CD4-positive, alpha-beta memory T cell (primary cell): ENCODE measurements at regions not wholly inside any gene's neighbourhood (a gene's known extent, or its start where the extent isn't known, plus 50 kb on each side); places are given as distances from the start of the nearest gene placed in this dataset.

ENCODE experiments used
- CTCF ChIA-PET: fragments of 350-600 bp; sonication (Branson Sonifier 250); formaldehyde crosslinking; loops from one replicate; lab custom pipeline; 2021; ENCODE audit warnings: inconsistent platforms; ENCODE audit not compliant: partially characterized antibody; lab: Charles Lee
- POLR2A ChIA-PET: fragments of 350-600 bp; sonication (Branson Sonifier 250); formaldehyde crosslinking; loops from one replicate; lab custom pipeline; 2021; ENCODE audit not compliant: partially characterized antibody; lab: Charles Lee
- DNase-seq, 5 donors: peaks; one replicate each; pipeline versions ENCODE4 v3.0.0 to v3.0.0-alpha.2; 2020 to 2022; ENCODE audit warnings: mixed read lengths in 1 of 5
- H3K27ac ChIP-seq: one replicate; pipeline ENCODE4 v1.7.0; 2013; ENCODE audit warnings: low read depth, low read length
- H3K27me3 ChIP-seq: 2 replicates; pipeline ENCODE4 v1.7.0; 2013; ENCODE audit warnings: mild to moderate bottlenecking, low read length, moderate library complexity; ENCODE audit not compliant: insufficient read depth
- H3K36me3 ChIP-seq: 2 replicates; pipeline ENCODE4 v1.7.0; 2013; ENCODE audit warnings: mild to moderate bottlenecking, low read length, moderate library complexity; ENCODE audit not compliant: insufficient read depth
- H3K4me1 ChIP-seq: 2 replicates; pipeline ENCODE4 v1.7.0; 2013; ENCODE audit warnings: mild to moderate bottlenecking, low read length, moderate library complexity; ENCODE audit not compliant: insufficient read depth
- H3K4me3 ChIP-seq, 2 donors: one replicate each; pipeline ENCODE4 v1.7.0; 2013; ENCODE audit warnings: low read length in 2 of 2, mild to moderate bottlenecking in 1 of 2
- H3K9me3 ChIP-seq, 2 donors: one replicate each; pipeline ENCODE4 v1.7.0; 2013; ENCODE audit warnings: low read length in 2 of 2, control low read depth in 1 of 2; ENCODE audit not compliant: control insufficient read depth in 1 of 2
- H3K27ac Mint-ChIP-seq, 7 donors: one replicate each; pipeline ENCODE4 v1.8.0; 2020 to 2021; ENCODE audit warnings: mixed read lengths in 7 of 7, mild to moderate bottlenecking in 6 of 7, inconsistent platforms in 3 of 7, moderate library complexity in 3 of 7
- H3K27me3 Mint-ChIP-seq, 2 donors: one replicate each; pipeline ENCODE4 v1.8.0; 2020 to 2021; ENCODE audit warnings: mixed read lengths in 2 of 2
- H3K36me3 Mint-ChIP-seq, 2 donors: one replicate each; pipeline ENCODE4 v1.8.0; 2020 to 2021; ENCODE audit warnings: mixed read lengths in 2 of 2, inconsistent platforms in 1 of 2, mild to moderate bottlenecking in 1 of 2
- H3K4me1 Mint-ChIP-seq, 4 donors: one replicate each; pipeline ENCODE4 v1.8.0; 2020 to 2021; ENCODE audit warnings: mixed read lengths in 4 of 4, mild to moderate bottlenecking in 1 of 4
- H3K4me3 Mint-ChIP-seq, 8 donors: one replicate each; pipeline ENCODE4 v1.8.0; 2020 to 2021; ENCODE audit warnings: mixed read lengths in 8 of 8, mild to moderate bottlenecking in 7 of 8, moderate library complexity in 6 of 8, inconsistent platforms in 3 of 8
- H3K9me3 Mint-ChIP-seq, 8 donors: one replicate each; pipeline ENCODE4 v1.8.0; 2020 to 2021; ENCODE audit warnings: mixed read lengths in 8 of 8, mild to moderate bottlenecking in 5 of 8, inconsistent platforms in 3 of 8, moderate library complexity in 1 of 8
- intact Hi-C: fragments of 100-400 bp; cut with micrococcal nuclease; formaldehyde crosslinking; loops from one replicate; pipeline ENCODE4 v1.15.1; 2023

DNA sequence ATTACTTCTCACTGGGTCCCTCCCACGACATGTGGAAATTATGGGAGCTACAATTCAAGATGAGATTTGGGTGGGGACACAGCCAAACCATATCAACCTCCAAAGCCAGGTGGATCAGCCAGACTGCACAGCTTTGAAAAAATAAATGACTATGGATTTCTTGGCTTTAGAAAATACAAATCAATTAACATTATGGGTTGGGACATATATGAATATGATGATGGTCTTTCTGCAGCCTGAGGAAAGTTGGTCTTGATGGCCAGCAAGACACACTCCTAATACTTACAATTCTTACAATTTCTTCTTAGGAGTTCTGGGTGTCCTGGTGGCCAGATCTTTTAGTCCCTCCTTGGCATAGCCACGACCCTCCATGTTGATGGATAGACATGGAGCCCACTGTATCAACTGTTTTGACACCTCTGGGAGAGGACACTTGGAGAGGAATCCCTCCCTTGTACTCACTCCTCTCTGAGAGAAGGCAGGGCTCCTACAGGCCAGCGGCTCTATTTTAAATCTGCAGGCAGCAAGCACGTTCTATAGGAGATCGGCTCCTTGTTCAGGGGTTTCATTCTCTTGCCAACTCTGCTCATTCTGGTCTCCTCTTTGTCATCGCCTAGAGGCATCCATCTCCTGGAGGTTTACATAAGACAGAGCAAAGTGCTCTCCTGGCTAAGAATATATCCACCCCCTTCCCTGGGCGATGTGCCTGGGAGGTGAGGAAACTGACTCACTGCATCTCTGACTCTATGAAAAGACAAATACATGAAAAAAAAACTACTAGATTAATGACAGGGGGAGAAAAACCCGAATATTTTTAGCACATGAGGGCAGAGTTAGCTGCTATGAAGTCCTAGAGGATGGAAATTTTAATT, 145.9 kb downstream of the CARTPT start:
- DNase-seq: no peak
- Histone ChIP-seq H3K36me3 (no peaks in the 10 kb centered on the region), H3K9me3 (no peaks in the 10 kb centered on the region), H3K27me3 (no peaks in the 10 kb centered on the region), H3K4me3 (no peak overlapping the region), H3K4me1 (no peaks in the 10 kb centered on the region), H3K27ac (no peak overlapping the region)
- Mint-ChIP-seq H3K4me1 (no peaks in the 10 kb centered on the region), H3K36me3 (no peaks in the 10 kb centered on the region), H3K4me3 (no peak overlapping the region), H3K27ac (no peak overlapping the region), H3K27me3 (peaks cover 14% of the 10 kb centered on the region in 2 donors), H3K9me3 (peaks cover 0 to 7% (median under 1%) of the 10 kb centered on the region in 8 donors)
- CTCF ChIA-PET: no interaction called here
- intact Hi-C loops: no loop called here
- POLR2A ChIA-PET: no interaction called here

DNA sequence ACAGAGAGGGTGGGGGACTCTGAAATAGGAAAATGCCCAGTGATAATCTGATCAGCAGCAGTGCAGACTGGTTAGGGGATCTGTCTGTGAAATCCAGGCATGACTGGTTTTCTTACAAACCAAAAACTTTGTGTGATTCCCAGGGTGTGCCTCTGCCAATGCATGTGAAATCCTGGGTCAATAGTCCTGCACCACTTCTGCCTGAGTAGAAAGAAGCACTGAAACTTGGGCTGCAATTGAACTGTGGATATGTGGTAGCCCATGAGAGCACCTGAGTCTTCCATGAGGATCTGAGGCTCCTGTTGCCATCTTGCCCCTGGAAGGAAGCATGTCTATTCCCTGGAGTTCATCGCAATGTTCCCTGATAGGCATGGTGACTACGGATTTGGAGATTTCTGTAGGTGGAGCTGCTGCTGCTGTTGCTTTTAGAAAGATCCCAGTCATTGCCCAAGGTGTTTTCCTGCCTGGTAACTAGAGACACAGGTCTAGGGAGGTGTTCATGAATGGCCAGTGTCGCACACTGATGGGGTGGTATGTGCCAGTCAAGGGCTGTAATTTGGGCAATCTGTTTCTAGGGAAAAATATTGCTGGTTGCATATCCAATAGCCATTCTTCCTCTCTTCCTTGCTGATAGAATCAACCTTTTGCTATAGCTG, 146.7 kb downstream of the CARTPT start:
- Histone ChIP-seq H3K4me3 (no peak overlapping the region), H3K27me3 (no peaks in the 10 kb centered on the region), H3K4me1 (no peaks in the 10 kb centered on the region), H3K36me3 (no peaks in the 10 kb centered on the region), H3K9me3 (no peaks in the 10 kb centered on the region), H3K27ac (no peak overlapping the region)
- no peak for DNase-seq
- Mint-ChIP-seq H3K27me3 (peaks cover 14% of the 10 kb centered on the region in 2 donors), H3K9me3 (peaks cover 0 to 7% (median 3%) of the 10 kb centered on the region in 8 donors), H3K36me3 (no peaks in the 10 kb centered on the region), H3K4me3 (no peak overlapping the region), H3K27ac (no peak overlapping the region), H3K4me1 (no peaks in the 10 kb centered on the region)
- ChIA-PET CTCF (no interaction called here), POLR2A (no interaction called here)
- intact Hi-C loops: no loop called here

DNA sequence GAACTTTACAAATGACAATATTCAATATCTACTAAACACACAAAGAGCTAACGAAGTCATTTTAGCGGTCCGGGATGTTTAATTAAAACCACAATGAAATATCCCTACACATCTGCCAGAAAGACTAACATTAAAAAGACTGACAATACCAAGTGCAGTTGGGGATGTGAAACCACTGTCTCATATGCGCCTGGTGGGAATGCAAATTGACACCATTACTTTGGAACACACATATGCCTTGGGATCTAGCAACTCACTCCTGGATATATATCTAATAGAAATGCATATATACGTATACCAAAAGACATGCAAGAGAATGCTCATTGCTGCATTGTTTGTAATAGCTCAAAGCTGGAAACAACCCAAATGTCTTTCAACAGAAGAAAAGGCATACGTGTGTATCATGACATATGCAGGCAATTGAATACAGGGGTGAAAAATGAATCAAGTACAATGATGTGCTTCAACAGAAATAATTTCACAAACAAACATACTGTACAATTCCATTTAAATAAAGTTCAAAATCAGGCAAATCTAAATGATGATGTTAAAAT, 153.3 kb downstream of the CARTPT start:
- no peak for DNase-seq
- Histone ChIP-seq H3K36me3 (no peaks in the 10 kb centered on the region), H3K4me1 (no peaks in the 10 kb centered on the region), H3K4me3 (no peak overlapping the region), H3K9me3 (no peaks in the 10 kb centered on the region), H3K27me3 (no peaks in the 10 kb centered on the region), H3K27ac (no peak overlapping the region)
- peaks cover 6% of the 10 kb centered on the region in 2 donors for H3K27me3 Mint-ChIP-seq
- intact Hi-C loops: no loop called here
- H3K4me3 Mint-ChIP-seq: no peak overlapping the region
- no peaks in the 10 kb centered on the region for H3K4me1 Mint-ChIP-seq
- ChIA-PET POLR2A (no interaction called here), CTCF (no interaction called here)
- peaks cover 0 to 6% (median 2%) of the 10 kb centered on the region in 8 donors for H3K9me3 Mint-ChIP-seq
- no peaks in the 10 kb centered on the region for H3K36me3 Mint-ChIP-seq
- H3K27ac Mint-ChIP-seq: no peak overlapping the region

DNA sequence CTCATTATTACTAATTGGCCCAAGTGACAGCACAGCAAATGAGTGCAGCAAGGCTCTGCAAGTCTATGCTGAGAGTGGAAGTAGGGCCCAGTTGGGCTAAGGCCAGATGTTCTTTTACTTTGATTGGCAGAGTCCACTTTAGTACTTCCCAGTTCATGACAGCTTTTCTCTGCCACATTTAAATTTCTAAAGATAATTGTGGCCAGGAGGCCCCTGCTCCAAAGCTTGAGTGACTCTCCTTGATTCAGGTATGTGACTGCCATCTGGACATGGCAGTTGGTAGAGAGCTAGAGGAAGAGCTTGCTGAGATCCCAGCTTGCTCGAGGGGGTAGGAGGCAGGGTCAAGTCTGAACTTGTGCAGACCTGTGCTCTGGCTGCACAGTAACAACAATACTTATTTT, 154.1 kb downstream of the CARTPT start:
- no peak overlapping the region for H3K4me3 ChIP-seq
- Mint-ChIP-seq H3K27me3 (peaks cover 4 to 12% of the 10 kb centered on the region in 2 donors), H3K36me3 (no peaks in the 10 kb centered on the region), H3K27ac (no peak overlapping the region), H3K9me3 (peaks cover 0 to 6% (median 3%) of the 10 kb centered on the region in 8 donors), H3K4me1 (no peaks in the 10 kb centered on the region), H3K4me3 (no peak overlapping the region)
- H3K4me1 ChIP-seq: no peaks in the 10 kb centered on the region
- H3K27ac ChIP-seq: no peak overlapping the region
- no peak for DNase-seq
- intact Hi-C loops: no loop called here
- no peaks in the 10 kb centered on the region for H3K36me3 ChIP-seq
- no peaks in the 10 kb centered on the region for H3K27me3 ChIP-seq
- no peaks in the 10 kb centered on the region for H3K9me3 ChIP-seq
- ChIA-PET CTCF (no interaction called here), POLR2A (no interaction called here)

DNA sequence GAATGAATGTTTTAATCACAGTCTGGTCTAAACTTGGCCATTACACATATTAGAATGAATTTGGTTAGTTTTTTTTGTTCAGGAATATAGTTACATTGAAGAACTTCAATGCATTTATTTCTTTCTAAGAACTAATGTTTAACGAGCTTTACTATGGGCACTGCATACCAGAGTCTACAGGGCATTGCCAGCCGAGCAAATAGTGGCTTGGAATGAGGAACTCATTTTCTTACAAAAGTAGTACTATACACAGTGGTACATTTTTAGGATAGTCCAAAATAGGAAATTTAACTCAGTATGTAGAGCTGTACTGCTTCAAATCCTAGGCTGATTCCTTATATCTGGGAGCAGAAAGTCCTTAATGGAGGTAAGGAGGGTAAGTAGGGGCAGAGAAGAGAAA, 155.4 kb downstream of the CARTPT start:
- no peaks in the 10 kb centered on the region for H3K9me3 ChIP-seq
- no peak for DNase-seq
- H3K4me3 ChIP-seq: no peak overlapping the region
- no peak overlapping the region for H3K27ac ChIP-seq
- Mint-ChIP-seq H3K4me1 (no peaks in the 10 kb centered on the region), H3K27me3 (peaks cover 1 to 12% of the 10 kb centered on the region in 2 donors), H3K27ac (no peak overlapping the region), H3K9me3 (peaks cover 0 to 6% (median 3%) of the 10 kb centered on the region in 8 donors), H3K36me3 (no peaks in the 10 kb centered on the region), H3K4me3 (no peak overlapping the region)
- H3K4me1 ChIP-seq: no peaks in the 10 kb centered on the region
- POLR2A ChIA-PET: no interaction called here
- intact Hi-C loops: no loop called here
- H3K27me3 ChIP-seq: no peaks in the 10 kb centered on the region
- H3K36me3 ChIP-seq: no peaks in the 10 kb centered on the region
- CTCF ChIA-PET: no interaction called here

DNA sequence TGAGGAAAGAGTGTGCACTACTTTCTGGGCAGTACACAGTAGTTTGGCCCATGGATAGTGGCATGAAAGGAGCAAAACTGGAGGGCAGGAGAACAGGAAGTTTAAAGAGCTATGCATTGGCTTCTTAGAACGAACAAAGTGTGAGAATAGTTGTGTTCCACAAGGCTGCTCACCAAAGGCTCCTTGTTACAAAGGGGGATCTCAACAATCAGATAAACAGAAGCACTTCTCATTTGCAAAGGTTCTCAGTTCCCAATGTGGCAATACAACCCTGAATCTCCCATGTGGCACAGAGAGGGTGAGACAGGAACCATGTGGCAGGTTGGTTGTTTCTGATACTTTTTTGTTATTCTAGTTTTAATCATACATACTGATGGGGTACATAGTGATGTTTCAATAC, 158.4 kb downstream of the CARTPT start:
- no peak overlapping the region for H3K27ac ChIP-seq
- Mint-ChIP-seq H3K4me1 (no peaks in the 10 kb centered on the region), H3K4me3 (no peak overlapping the region), H3K27ac (no peak overlapping the region), H3K27me3 (peaks cover 7 to 12% of the 10 kb centered on the region in 2 donors), H3K9me3 (peaks cover 0 to 4% (median 0%) of the 10 kb centered on the region in 8 donors), H3K36me3 (no peaks in the 10 kb centered on the region)
- H3K27me3 ChIP-seq: no peaks in the 10 kb centered on the region
- intact Hi-C loops: no loop called here
- no peak overlapping the region for H3K4me3 ChIP-seq
- H3K4me1 ChIP-seq: no peaks in the 10 kb centered on the region
- DNase-seq: no peak
- POLR2A ChIA-PET: no interaction called here
- no peaks in the 10 kb centered on the region for H3K9me3 ChIP-seq
- no peaks in the 10 kb centered on the region for H3K36me3 ChIP-seq
- CTCF ChIA-PET: no interaction called here

DNA sequence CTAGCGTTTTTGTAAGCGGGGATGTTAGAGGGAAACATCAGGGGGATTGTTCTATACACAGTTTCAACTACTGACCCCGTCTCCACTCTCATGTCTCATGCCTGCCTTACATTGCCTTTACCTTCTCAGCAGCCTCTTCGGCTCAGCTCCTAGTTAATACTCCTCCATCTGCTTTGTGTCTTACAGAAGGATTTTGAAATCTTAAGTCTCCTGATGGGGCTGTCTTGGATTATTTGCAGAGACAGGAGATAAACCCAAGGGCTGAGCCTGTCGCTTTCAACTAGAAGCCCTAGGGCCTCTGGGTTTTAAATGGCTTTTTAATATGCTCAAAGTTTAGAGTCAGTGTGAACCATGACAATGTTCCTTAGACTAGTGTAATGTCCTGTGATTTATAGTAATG, 161.5 kb downstream of the CARTPT start:
- Mint-ChIP-seq H3K27ac (no peak overlapping the region), H3K9me3 (peaks cover 0 to 4% (median 0%) of the 10 kb centered on the region in 8 donors), H3K4me1 (no peaks in the 10 kb centered on the region), H3K36me3 (no peaks in the 10 kb centered on the region), H3K4me3 (no peak overlapping the region), H3K27me3 (peaks cover 7 to 9% of the 10 kb centered on the region in 2 donors)
- no peaks in the 10 kb centered on the region for H3K4me1 ChIP-seq
- H3K9me3 ChIP-seq: no peaks in the 10 kb centered on the region
- POLR2A ChIA-PET: no interaction called here
- no peak for DNase-seq
- no peak overlapping the region for H3K4me3 ChIP-seq
- H3K36me3 ChIP-seq: no peaks in the 10 kb centered on the region
- H3K27me3 ChIP-seq: no peaks in the 10 kb centered on the region
- H3K27ac ChIP-seq: no peak overlapping the region
- CTCF ChIA-PET: no interaction called here
- intact Hi-C loops: no loop called here
